HG02623 (cell line): ENCODE measurements at regions not wholly inside any gene's neighbourhood (a gene's known extent, or its start where the extent isn't known, plus 50 kb on each side); places are given as distances from the start of the nearest gene placed in this dataset.

Experiments used
- ATAC-seq: cut with Tn5 transposase; IDR thresholded peaks from one replicate; pipeline ENCODE4 v1.9.1; 2021; ENCODE audit warnings: moderate library complexity; ENCODE audit not compliant: unreplicated experiment

DNA sequence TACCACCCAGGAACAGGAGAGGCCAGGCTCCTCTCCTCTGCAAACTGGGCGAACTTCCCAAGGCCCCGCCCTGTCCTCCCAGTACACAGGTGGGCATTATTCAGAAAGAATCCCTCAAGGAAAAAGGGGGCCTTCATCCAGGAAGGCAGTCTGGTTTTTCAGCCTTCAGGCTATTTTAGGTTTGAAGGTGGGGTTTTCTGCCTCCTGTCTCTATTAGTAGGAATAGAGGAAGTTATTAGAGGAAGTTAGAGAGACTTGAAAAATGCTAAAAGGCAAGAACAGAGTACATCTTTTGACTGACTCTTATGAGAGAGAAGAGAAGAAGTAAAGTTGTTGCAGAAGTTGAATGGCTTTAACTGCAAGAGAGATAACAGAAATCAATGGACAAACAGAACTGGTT lies 250.9 kb upstream of the SORCS1 start:
- no peak for ATAC-seq

DNA sequence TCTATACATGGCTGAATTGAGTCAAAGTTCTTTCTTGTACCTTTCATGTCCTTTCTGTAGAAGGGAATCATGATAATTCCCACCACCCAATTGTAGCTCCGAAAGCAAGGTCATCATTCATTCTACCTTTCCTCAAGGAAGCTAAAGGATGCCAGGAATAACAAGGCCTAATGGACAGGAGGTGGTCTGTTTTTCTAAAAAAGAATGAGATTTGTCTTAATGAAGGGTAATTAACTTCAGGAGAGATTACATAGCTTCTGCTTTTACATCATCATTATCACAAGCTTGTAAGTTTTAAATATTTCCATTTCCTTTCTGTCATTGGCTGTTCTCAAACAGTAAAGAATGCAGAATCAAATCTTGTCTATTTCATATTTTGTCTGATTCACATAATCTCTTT lies 249.5 kb upstream of the SORCS1 start:
- ATAC-seq = no peak

- no peak for ATAC-seq
These were observed 245.0 kb upstream of the SORCS1 start for GRCh38 chr10:107409522-107409921.

- no peak for ATAC-seq
These were observed 233.6 kb upstream of the SORCS1 start for GRCh38 chr10:107398115-107398514.

- no peak for ATAC-seq
These were observed 227.4 kb upstream of the SORCS1 start for GRCh38 chr10:107391901-107392300.

GRCh38 chr10:107390563-107390962 lies 226.1 kb upstream of the SORCS1 start:
- ATAC-seq = no peak

DNA sequence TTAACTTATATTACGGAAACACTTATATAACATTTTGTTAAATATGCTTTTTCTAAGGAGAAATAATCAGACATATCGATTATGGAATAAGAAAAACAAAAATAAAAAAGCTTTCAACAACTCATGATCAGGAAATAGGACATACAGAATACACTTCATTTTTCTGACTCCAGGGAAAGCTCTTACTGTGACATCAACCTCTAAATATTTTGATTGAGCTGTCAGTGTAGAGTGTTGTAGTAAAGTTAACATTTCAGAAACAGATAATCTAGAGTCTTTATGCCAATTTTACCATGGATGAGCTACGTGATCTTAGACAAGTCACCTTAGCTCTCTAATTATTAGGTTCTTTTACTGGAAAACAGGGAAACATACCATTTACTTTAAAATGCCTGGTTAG lies 218.9 kb upstream of the SORCS1 start:
- ATAC-seq = no peak

- no peak for ATAC-seq
These were observed 215.1 kb upstream of the SORCS1 start for GRCh38 chr10:107379601-107380000.

- no peak for ATAC-seq
These were observed 207.3 kb upstream of the SORCS1 start for GRCh38 chr10:107371801-107372200.

DNA sequence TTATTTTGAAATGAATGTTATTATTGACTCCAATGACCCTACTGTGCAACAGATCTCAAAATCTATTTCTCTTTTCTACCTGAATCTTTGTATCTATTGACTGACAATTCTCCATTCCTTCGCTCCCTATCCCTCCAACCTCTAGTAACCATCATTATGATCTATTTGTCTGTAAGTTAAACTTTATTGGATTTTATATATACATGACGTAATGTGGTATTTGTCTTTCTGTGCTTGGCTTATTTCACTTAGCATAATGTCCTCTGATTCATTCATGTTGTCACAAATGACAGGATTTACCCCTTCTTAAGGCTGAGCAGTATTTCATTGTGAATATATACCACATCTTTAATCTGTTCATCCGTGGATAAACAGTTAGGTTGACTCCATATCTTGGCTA lies 200.4 kb upstream of the SORCS1 start:
- ATAC-seq = no peak

GRCh38 chr10:107362306-107362705 lies 197.8 kb upstream of the SORCS1 start:
- no peak for ATAC-seq

- no peak for ATAC-seq
These were observed 192.5 kb upstream of the SORCS1 start for GRCh38 chr10:107357033-107357432.

GRCh38 chr10:107356396-107356795 lies 191.9 kb upstream of the SORCS1 start:
- ATAC-seq = no peak

- no peak for ATAC-seq
These were observed 178.2 kb upstream of the SORCS1 start for GRCh38 chr10:107342711-107343110.

DNA sequence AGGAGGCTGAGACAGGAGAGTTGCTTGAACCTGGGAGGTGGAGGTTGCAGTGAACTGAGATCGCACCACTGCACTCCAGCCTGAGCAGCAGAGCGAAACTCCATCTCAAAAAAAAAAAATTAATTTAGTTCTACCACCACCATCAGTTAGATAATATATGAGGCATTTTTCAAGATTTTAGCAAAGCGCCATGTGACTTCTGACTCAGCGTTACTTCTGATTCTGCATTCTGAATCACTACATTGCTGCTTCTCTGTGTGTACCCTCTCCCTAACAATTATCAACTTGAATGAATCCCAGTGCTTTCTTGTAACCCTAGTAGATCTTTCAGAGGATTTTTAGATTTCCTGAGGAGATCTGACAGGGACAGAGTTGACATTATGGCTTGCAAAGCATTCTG lies 176.8 kb upstream of the SORCS1 start:
- ATAC-seq = no peak

DNA sequence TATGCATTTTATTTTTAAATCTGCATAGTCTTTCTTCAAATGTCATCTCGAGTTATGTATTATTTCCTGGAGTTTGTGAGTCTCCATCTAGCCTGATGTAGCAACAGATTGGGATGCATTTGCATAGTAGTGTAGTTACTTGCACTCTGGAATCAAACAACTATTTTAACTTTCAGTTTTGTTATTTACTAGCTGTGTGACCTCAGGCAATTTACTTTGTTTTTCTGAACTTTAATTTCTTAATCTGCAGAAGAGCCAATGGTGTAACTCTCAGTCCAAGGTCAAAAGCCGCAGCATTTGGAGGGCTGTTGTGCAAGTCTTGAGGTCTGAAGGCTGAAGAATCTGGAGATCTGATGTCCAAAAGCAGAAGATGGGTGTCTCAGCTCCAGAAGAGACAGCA lies 175.8 kb upstream of the SORCS1 start:
- ATAC-seq = no peak

DNA sequence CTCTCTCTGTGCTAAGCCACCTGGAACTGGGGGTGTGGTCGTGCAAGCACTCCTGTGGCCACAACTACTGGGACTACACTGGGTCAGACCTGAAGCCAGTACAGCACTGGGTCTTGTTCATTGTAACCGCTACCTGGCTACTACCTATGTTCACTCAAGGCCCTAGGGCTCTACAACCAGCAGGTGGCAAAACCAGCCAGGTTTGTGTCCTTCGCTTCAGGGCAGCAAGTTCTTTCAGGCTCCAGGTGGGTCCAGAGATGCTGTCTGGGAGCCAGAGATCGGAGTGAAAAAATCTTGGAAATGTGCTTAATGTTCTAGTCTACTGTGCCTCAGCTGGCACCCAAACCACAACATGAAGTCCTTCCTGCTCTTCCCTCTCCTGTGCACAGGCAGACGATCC lies 171.6 kb upstream of the SORCS1 start:
- no peak for ATAC-seq

GRCh38 chr10:107317592-107317991 lies 153.1 kb upstream of the SORCS1 start:
- no peak for ATAC-seq

GRCh38 chr10:107303203-107303602 lies 138.7 kb upstream of the SORCS1 start:
- no peak for ATAC-seq

DNA sequence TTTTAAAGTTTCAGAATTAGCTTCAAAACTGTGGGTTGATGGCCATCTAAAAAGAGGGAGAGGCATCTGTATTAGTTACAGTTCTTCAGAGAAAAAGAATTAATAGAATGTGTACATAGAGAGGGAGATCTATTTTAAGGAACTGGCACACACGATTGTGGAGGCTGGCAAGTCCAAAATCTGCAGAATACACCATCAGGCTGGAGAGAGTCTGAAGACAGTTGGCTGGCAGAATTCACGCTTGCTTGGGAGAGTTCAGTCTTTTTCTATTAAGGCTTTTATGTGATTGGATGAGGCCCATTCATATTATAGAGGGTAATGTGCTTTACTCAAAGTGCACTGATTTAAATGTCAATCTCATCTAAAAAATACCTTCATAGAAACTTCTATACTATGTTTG lies 135.1 kb upstream of the SORCS1 start:
- no peak for ATAC-seq

GRCh38 chr10:107284187-107284586 lies 119.7 kb upstream of the SORCS1 start:
- no peak for ATAC-seq

DNA sequence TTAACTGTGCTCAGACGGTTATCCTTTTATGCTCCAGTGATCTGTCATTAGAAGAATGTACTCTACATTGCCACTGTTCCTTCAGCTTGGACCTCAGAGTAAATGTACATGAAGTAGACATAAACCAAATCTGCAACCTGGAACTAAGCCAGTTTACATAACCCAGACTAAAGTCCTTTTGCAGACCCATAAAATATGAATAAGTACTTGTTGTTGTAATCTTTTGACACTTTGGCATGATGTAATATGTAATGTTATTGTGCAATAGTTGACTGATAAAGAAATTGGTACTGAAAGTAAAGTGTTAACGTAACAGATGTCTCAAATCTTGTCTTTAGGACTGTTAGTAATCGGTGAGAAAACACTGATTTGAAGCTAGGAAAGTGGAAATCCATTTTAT lies 115.8 kb upstream of the SORCS1 start:
- ATAC-seq = no peak

DNA sequence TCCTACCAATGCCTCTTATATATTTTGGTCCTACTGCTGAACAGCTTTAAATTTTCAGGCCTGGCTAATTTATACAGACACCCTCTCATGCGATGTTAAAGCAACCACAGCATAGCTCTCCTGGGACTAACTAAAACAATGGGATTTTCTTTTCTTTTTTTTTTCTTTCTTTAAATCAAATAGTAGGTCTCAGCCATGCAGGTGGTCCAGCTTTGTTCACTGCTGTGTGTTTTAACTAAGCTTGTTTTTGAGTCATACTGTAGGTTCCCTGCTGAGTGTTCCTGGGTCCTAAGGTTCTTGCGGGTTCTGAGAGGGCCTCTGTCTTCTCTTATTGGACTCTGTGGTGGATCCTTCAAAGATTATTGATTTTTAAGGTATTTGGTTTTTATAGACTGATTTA lies 113.1 kb upstream of the SORCS1 start:
- no peak for ATAC-seq

DNA sequence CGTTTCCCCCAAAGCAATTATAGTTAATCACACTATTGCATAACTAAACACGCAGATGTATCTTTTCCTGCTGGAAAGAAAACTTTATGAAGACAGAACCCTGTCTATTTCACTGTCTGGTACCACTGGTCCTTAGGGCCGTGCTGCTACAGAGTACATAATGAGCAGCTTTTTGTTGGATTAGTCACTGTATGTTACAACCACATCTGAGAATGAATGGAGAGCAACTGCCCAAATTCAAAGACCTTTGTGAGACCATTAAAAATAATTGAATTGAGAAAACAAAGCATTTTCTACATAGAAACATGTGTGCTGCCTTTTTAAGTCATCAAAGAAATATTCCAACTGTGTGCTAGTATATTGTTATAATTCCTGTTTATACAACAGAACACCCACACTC lies 111.3 kb upstream of the SORCS1 start:
- ATAC-seq = no peak
